Neural cell (in vitro differentiated cells): ENCODE measurements at regions not wholly inside any gene's neighbourhood (a gene's known extent, or its start where the extent isn't known, plus 50 kb on each side); places are given as distances from the start of the nearest gene placed in this dataset.

Source experiments
- CTCF ChIP-seq: fragments of 450-650 bp; IDR thresholded peaks from 2 replicates; pipeline ENCODE4 v1.5.1; 2014; ENCODE audit warnings: antibody characterized with exemption, mild to moderate bottlenecking, moderate library complexity; ENCODE audit not compliant: poor library complexity, severe bottlenecking
- EP300 ChIP-seq: fragments of 450-650 bp; conservative IDR thresholded peaks from 2 replicates; pipeline ENCODE4 v1.6.1; 2014; ENCODE audit warnings: antibody characterized with exemption, mild to moderate bottlenecking, moderate library complexity; ENCODE audit not compliant: poor library complexity, severe bottlenecking
- EZH2 ChIP-seq: fragments of 200-600, 300-800 bp; shearing (Covaris generic), sonication (generic); IDR thresholded peaks from 2 replicates; pipeline ENCODE4 v1.6.1; 2014; ENCODE audit warnings: antibody characterized with exemption, low read length, borderline replicate concordance, mild to moderate bottlenecking; ENCODE audit not compliant: insufficient read depth, poor library complexity, severe bottlenecking
- MXI1 ChIP-seq: fragments of 450-650 bp; conservative IDR thresholded peaks from 2 replicates; pipeline ENCODE4 v1.6.1; 2014; ENCODE audit warnings: antibody characterized with exemption, mild to moderate bottlenecking; ENCODE audit not compliant: poor library complexity, severe bottlenecking
- POLR2AphosphoS5 ChIP-seq: IDR thresholded peaks from 2 replicates; pipeline ENCODE4 v1.6.1; 2012
- RAD21 ChIP-seq: fragments of 450-650 bp; conservative IDR thresholded peaks from 2 replicates; pipeline ENCODE4 v1.6.1; 2014; ENCODE audit warnings: antibody characterized with exemption, mild to moderate bottlenecking, moderate library complexity
- REST ChIP-seq: IDR thresholded peaks from 2 replicates; pipeline ENCODE4 v1.6.1; 2012; ENCODE audit warnings: borderline replicate concordance
- SMC3 ChIP-seq: fragments of 450-650 bp; conservative IDR thresholded peaks from 2 replicates; pipeline ENCODE4 v1.6.1; 2014; ENCODE audit warnings: antibody characterized with exemption, mild to moderate bottlenecking, moderate library complexity; ENCODE audit not compliant: poor library complexity

- no peak for TF ChIP-seq CTCF
- no peak for TF ChIP-seq REST
- TF ChIP-seq EZH2 = no peak
- TF ChIP-seq POLR2AphosphoS5 = peak; percentile 56
- TF ChIP-seq MXI1 = no peak
- TF ChIP-seq EP300 = peak; percentile 53
- no peak for TF ChIP-seq RAD21
- TF ChIP-seq SMC3 = no peak
These were observed 459.7 kb downstream of the TBL1XR1 start for GRCh38 chr3:176737480-176738110.
